NT2/D1 (cell line): ENCODE measurements at regions not wholly inside any gene's neighbourhood (a gene's known extent, or its start where the extent isn't known, plus 50 kb on each side); places are given as distances from the start of the nearest gene placed in this dataset.
"Not testable (repeated sequence)": the region's sequence is repeated elsewhere in the genome, so short reads cannot be mapped to it uniquely, and the experiment has no call there.

ENCODE experiments used
- SUZ12 ChIP-seq: IDR thresholded peaks from 2 replicates; pipeline ENCODE4 v1.6.1; 2011; ENCODE audit not compliant: insufficient read length, insufficient read depth; ENCODE audit errors: extremely low read depth
- YY1 ChIP-seq: IDR thresholded peaks from 2 replicates; pipeline ENCODE4 v1.6.1; 2011; ENCODE audit not compliant: insufficient read length, insufficient read depth

GRCh38 chr15:31224661-31225060, 102.0 kb upstream of the KLF13 start:
- not testable (repeated sequence) for TF ChIP-seq SUZ12, YY1
